ENCODE measurements at regions not wholly inside any gene's neighbourhood (a gene's known extent, or its start where the extent isn't known, plus 50 kb on each side); places are given as distances from the start of the nearest gene placed in this dataset.
"Not testable (repeated sequence)": the region's sequence is repeated elsewhere in the genome, so short reads cannot be mapped to it uniquely, and the experiment has no call there.

GRCh38 chr1:59204001-59204400 lies 92.9 kb upstream of the FGGY start:
- dilution Hi-C loops (cut with MboI; ENCODE audit: extremely low pct_ligation_motif_present, low sequenced_read_pairs): no loop called here
- H4K20me1 ChIP-seq (ENCODE audit: control insufficient read depth, extremely low read depth, insufficient read depth, low read length): no peaks in the 10 kb centered on the region
- TF ChIP-seq EZH2 (IDR thresholded peaks at IDR 0.05; ENCODE audit: low read length) (no peak), CTCF (optimal IDR thresholded peaks at IDR 0.05 in 1 of 3, IDR thresholded peaks at IDR 0.05 in 1 of 3, conservative IDR thresholded peaks at IDR 0.05 in 1 of 3; ENCODE audit: extremely low read depth in 1 of 3, insufficient read depth in 2 of 3, low read length in 3 of 3) (no peak)
- H3K9me1 ChIP-seq (ENCODE audit: control insufficient read depth, extremely low read depth, insufficient read depth, low read length): no peaks in the 10 kb centered on the region
- FAIRE-seq (no peak), DNase-seq (ENCODE audit: low read depth, low spot score) (no peak)
- no peak overlapping the region for H3K27ac ChIP-seq (ENCODE audit: control insufficient read depth, insufficient read depth, low read length)
- H3K27me3 ChIP-seq (ENCODE audit: control insufficient read depth, extremely low read depth, insufficient read depth, low read length): no peaks in the 10 kb centered on the region
- no peaks in the 10 kb centered on the region for H3K79me2 ChIP-seq (ENCODE audit: control insufficient read depth, insufficient read depth, low read length)
- H3K36me3 ChIP-seq (ENCODE audit: control insufficient read depth in 2 of 2, extremely low read depth in 1 of 2, insufficient read depth in 2 of 2, low read length in 2 of 2): no peaks in the 10 kb centered on the region
- no peak overlapping the region for H3K4me2 ChIP-seq (ENCODE audit: control insufficient read depth, extremely low read depth, insufficient read depth, low read depth, low read length)
- H3K4me1 ChIP-seq (ENCODE audit: control insufficient read depth, extremely low read depth, insufficient read depth, low read length): no peaks in the 10 kb centered on the region
- no peak overlapping the region for H2AFZ ChIP-seq (ENCODE audit: control insufficient read depth, low read length)
- no peaks in the 10 kb centered on the region for H3K9me3 ChIP-seq (ENCODE audit: control insufficient read depth, low read depth, low read length)
- H3K4me3 ChIP-seq (ENCODE audit: control insufficient read depth in 2 of 3, extremely low read depth in 1 of 3, insufficient read depth in 2 of 3, low read depth in 1 of 3, low read length in 3 of 3): no peak overlapping the region
- no peak overlapping the region for H3K9ac ChIP-seq (ENCODE audit: control insufficient read depth, extremely low read depth, insufficient read depth, low read length)

- H3K79me2 ChIP-seq (ENCODE audit: control insufficient read depth, insufficient read depth, low read length); dilution Hi-C loops (cut with MboI; ENCODE audit: extremely low pct_ligation_motif_present, low sequenced_read_pairs); FAIRE-seq: not testable (repeated sequence)
These were observed 90.3 kb upstream of the FGGY start for GRCh38 chr1:59206616-59207015.

GRCh38 chr1:59210430-59210829 lies 86.5 kb upstream of the FGGY start:
- H2AFZ ChIP-seq (ENCODE audit: control insufficient read depth, low read length); H3K4me3 ChIP-seq (ENCODE audit: control insufficient read depth in 2 of 3, extremely low read depth in 1 of 3, insufficient read depth in 2 of 3, low read depth in 1 of 3, low read length in 3 of 3); H3K36me3 ChIP-seq (ENCODE audit: control insufficient read depth in 2 of 2, extremely low read depth in 1 of 2, insufficient read depth in 2 of 2, low read length in 2 of 2); FAIRE-seq; H3K9me1 ChIP-seq (ENCODE audit: control insufficient read depth, extremely low read depth, insufficient read depth, low read length); H3K79me2 ChIP-seq (ENCODE audit: control insufficient read depth, insufficient read depth, low read length); H3K9me3 ChIP-seq (ENCODE audit: control insufficient read depth, low read depth, low read length); H3K4me2 ChIP-seq (ENCODE audit: control insufficient read depth, extremely low read depth, insufficient read depth, low read depth, low read length); dilution Hi-C loops (cut with MboI; ENCODE audit: extremely low pct_ligation_motif_present, low sequenced_read_pairs); H3K27ac ChIP-seq (ENCODE audit: control insufficient read depth, insufficient read depth, low read length); H4K20me1 ChIP-seq (ENCODE audit: control insufficient read depth, extremely low read depth, insufficient read depth, low read length); DNase-seq (ENCODE audit: low read depth, low spot score); H3K4me1 ChIP-seq (ENCODE audit: control insufficient read depth, extremely low read depth, insufficient read depth, low read length); H3K9ac ChIP-seq (ENCODE audit: control insufficient read depth, extremely low read depth, insufficient read depth, low read length); H3K27me3 ChIP-seq (ENCODE audit: control insufficient read depth, extremely low read depth, insufficient read depth, low read length): not testable (repeated sequence)

More at GRCh38 chr1:59206616-59207015, 90.3 kb upstream of the FGGY start:
- H3K27me3 ChIP-seq (ENCODE audit: control insufficient read depth, extremely low read depth, insufficient read depth, low read length); H3K9ac ChIP-seq (ENCODE audit: control insufficient read depth, extremely low read depth, insufficient read depth, low read length); H3K9me3 ChIP-seq (ENCODE audit: control insufficient read depth, low read depth, low read length); DNase-seq (ENCODE audit: low read depth, low spot score); H3K27ac ChIP-seq (ENCODE audit: control insufficient read depth, insufficient read depth, low read length); H3K4me1 ChIP-seq (ENCODE audit: control insufficient read depth, extremely low read depth, insufficient read depth, low read length); H3K9me1 ChIP-seq (ENCODE audit: control insufficient read depth, extremely low read depth, insufficient read depth, low read length); H3K4me2 ChIP-seq (ENCODE audit: control insufficient read depth, extremely low read depth, insufficient read depth, low read depth, low read length); H2AFZ ChIP-seq (ENCODE audit: control insufficient read depth, low read length); H3K4me3 ChIP-seq (ENCODE audit: control insufficient read depth in 2 of 3, extremely low read depth in 1 of 3, insufficient read depth in 2 of 3, low read depth in 1 of 3, low read length in 3 of 3); H3K36me3 ChIP-seq (ENCODE audit: control insufficient read depth in 2 of 2, extremely low read depth in 1 of 2, insufficient read depth in 2 of 2, low read length in 2 of 2); H4K20me1 ChIP-seq (ENCODE audit: control insufficient read depth, extremely low read depth, insufficient read depth, low read length): not testable (repeated sequence)
